Forelimb muscle (tissue), 1 donor: ENCODE measurements at regions not wholly inside any gene's neighbourhood (a gene's known extent, or its start where the extent isn't known, plus 50 kb on each side); places are given as distances from the start of the nearest gene placed in this dataset.

ENCODE experiments used
- DNase-seq: peaks from one replicate; pipeline ENCODE4 v3.0.0-alpha.2; 2013; ENCODE audit warnings: low read depth

- no peak for DNase-seq
Measured at GRCh38 chr2:191559569-191559968, 118.4 kb upstream of the NABP1 start.

GRCh38 chr2:191560411-191560980 is 117.4 kb upstream of the NABP1 start:
- no peak for DNase-seq

- DNase-seq: no peak
Measured at GRCh38 chr2:191565120-191565519, 112.8 kb upstream of the NABP1 start.

DNA sequence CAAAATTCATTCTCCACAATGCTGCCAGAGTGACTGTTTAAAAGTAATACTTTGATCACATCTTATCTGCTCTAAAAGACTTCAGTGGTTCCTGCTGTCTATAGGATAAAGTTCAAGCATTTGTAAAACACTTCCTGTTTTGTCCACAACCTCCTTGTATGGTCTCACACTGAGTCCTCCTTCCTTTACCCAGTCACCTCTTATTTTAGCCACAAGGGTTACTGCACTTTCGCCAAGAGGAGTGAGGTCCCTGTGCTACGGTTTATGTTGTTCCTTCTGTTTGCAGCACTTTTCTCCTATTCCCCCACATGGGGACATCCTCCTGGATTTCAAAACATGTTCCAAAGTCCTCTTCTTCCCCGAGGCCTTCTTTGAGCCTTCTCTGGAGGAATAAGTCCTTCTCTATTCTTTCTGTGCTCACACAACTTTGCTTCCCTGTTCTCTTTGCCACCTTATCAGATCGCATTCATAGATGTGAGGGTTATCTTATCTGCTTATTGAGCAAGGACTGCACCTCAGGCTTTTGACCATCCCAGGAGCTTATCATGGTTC is 112.2 kb upstream of the NABP1 start:
- DNase-seq: no peak

- no peak for DNase-seq
Measured at GRCh38 chr2:191566344-191566743, 111.6 kb upstream of the NABP1 start.

- DNase-seq: no peak
Measured at GRCh38 chr2:191567206-191567605, 110.7 kb upstream of the NABP1 start.

DNA sequence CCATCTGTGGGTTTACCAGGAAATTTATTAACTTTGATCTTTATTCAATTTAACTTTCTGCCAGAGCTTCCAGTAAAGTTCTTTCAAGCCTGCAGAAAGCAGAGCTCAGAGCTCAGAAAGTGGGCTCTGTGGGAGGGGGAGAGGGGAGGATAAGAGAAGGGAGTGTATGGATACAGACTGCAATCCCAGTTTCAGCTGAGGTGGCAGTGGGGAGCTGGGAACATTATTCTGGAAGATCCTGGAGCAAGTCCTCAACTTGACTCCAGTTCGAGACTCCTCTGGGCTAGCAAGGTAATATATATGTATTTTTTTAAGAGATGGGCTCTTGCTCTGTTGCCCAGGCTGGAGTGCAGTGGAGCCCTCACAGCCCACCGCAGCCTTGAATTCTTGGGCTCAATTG is 108.9 kb upstream of the NABP1 start:
- DNase-seq: no peak

DNA sequence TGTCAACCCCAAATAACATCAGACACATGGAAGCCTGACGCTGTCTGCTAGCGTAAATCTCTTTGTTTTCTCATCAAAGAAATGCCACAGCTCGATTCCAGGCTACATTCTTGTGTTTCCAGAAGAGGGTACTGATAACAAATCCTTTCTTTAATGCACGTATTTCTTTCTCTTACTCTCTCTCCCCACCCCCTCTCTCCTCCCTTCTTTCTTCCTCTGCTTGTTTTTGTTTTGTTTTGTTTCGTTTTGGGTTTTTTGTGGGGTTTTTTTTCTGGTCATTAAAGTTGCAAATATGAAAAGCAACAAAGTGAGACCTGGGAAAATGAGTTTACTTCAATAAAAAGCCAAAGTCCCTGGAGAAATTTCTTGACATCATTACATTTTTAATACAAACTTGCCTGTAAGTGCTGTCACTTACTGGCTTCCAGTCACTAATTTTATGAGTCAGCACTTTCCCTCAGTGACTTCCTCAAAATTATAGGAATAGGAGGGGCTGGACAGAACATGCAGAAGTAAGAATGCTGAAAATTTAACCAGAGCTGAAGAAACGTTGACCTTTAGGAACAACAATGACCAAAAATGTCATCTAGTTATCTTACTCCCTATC is 106.7 kb upstream of the NABP1 start:
- DNase-seq: no peak

- DNase-seq: no peak
Measured at GRCh38 chr2:191572319-191572718, 105.6 kb upstream of the NABP1 start.

DNA sequence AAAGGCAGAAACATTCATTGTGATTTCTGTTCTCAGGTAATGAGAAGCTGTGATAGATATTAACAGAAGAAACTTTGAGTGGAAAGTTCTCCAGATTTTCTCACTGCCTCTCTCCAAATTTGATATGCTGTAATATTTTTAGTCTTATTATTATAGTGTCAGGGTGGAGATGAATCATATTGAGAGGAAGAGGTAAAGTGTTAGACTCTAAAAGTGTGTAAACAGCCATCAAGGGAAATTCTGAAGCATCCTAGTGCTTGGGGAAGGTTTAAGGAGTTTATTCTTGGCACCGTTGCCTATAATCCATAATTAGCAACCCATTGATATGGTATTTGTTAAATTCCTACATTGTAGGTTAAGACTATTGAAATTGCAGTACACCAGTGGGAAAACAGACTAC is 104.7 kb upstream of the NABP1 start:
- DNase-seq: no peak

DNA sequence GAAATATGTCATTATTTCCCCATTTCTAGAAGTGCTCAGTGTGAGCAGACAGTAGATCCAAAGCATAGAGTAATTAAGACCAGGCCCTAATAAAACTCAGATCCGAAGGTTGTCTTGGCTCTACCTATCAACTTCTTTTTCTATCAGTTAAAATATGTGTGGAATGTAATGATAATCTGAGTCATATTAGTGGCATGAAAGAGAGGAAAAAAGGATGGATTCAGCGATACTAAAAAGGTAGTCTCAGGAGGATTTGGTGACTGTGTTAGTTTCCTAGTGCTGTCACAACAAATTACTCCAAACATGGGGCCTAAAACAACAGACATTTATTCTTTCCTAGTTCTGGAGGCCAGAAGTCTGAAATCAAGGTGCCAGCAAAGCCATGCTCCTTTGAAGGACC is 103.7 kb upstream of the NABP1 start:
- no peak for DNase-seq

DNA sequence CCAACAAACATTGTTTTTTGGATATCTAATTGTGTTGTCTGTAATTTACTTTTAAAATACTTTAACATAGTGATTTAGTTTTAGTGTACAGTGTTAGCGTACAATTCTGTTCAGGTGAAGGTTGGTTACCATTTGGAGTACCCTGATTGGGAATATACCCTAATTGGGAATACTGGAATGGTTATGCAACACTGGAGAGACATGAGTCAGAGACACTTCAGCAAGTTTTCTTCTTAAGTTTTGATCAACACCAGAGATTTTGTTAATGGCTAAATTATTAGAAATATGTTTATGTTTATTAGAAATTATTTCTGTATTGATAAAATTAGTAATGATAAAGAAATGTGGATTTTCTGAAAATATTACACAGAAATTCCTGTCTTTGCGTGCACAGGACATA is 100.3 kb upstream of the NABP1 start:
- DNase-seq: no peak

GRCh38 chr2:191578031-191578430 is 99.9 kb upstream of the NABP1 start:
- DNase-seq: no peak

DNA sequence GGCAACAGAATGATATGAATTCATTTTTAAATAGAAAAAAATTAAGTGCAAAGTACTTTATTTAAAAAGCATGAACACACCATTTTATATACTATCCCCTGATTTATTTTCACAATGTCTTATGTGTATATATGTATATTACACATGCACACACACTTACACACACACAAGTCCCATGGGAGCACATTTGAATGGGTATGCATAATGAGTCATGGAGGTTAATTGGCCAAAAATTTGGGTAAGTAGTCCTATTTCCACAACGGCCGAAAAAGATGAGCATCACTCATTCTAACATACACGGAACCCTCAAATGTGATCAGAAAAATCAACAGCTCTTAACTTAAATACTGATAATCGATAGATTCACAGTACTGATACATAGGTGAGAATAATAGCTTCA is 97.4 kb upstream of the NABP1 start:
- no peak for DNase-seq

DNA sequence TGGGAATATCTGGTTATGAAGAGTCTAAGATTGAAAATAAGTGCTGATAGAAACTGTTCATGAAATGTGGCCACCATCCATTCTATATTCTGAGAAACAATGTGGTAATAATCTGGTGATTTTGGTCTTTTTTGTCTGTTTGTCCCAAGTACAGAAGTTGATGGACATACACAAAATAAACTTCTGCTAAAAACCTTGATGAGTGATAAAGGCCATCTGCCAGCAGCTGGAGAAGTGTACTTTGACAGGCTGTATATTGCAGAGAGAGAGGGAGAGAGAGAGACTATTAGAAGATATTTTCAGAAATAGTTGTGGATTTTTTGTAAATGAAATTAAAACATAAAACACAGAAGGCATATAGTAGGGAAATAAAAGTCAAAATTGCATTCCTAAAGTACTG is 96.9 kb upstream of the NABP1 start:
- DNase-seq: no peak

GRCh38 chr2:191582355-191582754 is 95.6 kb upstream of the NABP1 start:
- DNase-seq: no peak

DNA sequence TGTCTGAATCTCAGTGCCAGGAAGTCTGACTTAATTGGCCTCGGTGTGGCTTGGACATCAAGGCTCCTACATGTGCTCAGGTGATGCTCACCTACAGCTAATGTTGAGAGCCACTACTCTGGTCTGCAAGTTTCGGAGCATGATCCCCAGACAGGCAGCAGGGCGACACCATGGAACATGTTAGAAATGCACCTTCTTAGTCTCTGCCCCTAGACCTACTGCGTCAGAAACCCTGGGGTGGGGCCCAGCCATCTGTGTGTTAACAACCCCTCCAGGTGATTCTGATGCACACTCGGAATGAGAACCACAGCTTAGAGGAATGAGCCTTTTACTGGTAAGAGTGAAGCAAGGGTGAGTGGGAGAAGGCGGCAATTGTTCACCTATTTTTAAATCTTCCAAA is 86.9 kb upstream of the NABP1 start:
- DNase-seq: no peak

- DNase-seq: no peak
Measured at GRCh38 chr2:191593622-191594385, 84.1 kb upstream of the NABP1 start.

GRCh38 chr2:191597186-191597751 is 80.7 kb upstream of the NABP1 start:
- no peak for DNase-seq

GRCh38 chr2:191598296-191598695 is 79.6 kb upstream of the NABP1 start:
- DNase-seq: no peak

- DNase-seq: no peak
Measured at GRCh38 chr2:191601060-191601459, 76.9 kb upstream of the NABP1 start.

DNA sequence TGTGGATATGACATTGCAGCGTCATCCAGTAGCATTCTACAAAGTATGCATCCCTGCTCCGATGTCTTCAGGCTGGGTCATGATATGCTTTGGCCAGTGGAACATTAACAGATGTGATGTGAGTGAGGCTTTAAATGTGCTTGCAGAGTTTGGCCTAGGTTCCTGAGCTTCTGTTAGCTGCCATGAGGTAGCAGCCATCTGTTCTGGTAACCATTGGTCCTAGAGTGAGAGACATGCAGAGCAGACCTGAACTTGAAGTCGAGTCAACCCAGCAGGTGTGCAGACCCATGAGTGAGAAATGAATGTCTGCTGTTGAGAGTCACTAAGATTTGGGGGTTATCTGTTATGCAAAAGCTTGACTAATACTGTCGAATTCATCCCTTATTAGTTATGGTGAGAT is 73.8 kb upstream of the NABP1 start:
- no peak for DNase-seq

DNA sequence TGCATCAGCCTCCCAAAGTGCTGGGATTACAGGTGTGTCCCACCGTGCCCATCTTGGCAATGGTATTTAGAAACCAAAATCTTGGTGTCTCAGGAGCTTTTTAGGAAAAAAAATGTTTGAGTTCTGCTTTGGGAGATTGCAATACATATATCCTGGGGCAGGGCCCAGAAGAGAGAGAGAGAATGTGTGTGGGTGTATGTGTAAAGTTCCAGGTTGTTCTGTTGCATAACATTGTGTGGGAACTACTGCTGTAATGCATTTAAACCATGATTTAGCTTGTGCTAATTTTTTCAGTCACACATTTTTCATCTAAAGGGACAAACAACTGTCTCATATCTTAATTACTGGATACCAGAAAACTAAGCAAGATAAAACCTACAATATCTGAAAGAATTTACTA is 70.8 kb upstream of the NABP1 start:
- DNase-seq: no peak
